GM21737 (cell line): ENCODE measurements at regions not wholly inside any gene's neighbourhood (a gene's known extent, or its start where the extent isn't known, plus 50 kb on each side); places are given as distances from the start of the nearest gene placed in this dataset.
"Not testable (repeated sequence)": the region's sequence is repeated elsewhere in the genome, so short reads cannot be mapped to it uniquely, and the experiment has no call there.

Source experiments
- ATAC-seq: cut with Tn5 transposase; IDR thresholded peaks from one replicate; pipeline ENCODE4 v1.9.1; 2021; ENCODE audit warnings: mild to moderate bottlenecking, moderate library complexity; ENCODE audit not compliant: unreplicated experiment

DNA sequence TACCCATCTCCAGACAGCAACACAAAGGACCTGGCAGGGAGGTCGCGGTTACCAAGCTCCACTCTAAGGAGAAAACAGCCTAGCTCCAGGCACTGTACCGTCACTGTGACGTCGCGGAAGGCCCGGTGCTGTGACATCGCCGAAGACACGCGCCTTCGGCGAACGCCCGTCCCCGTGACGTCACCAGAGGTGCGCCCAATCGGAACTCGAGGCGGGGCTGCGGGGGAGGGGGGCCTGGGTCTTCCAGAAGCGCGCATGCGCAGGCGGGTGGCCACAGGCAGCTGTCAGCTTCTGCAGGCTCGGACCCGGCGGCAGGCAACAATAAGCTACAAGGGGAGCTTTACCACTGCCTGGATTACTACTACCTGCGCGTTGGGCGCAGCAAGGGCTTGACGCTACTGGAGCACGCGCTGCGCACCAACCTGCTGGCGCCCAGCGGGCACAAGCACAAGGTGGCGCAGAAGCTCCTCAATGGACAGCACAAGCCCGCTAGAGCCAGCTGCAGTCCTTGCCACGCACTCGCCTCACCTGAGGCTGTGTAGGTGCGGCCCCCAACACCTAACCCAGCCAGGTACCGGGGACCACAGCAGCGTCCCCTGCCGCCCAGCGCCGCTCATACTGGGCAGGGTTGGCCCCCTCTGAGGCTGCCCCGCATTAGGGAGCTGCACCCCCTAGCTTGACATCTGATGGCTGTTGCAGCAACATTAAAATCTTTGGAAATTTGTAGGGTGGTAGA lies 208.4 kb downstream of the TPST1 start:
- peak; percentile 73 for ATAC-seq

- no peak for ATAC-seq
Observed at GRCh38 chr7:66415659-66416265, 210.6 kb downstream of the TPST1 start.

GRCh38 chr7:66418537-66418936 lies 210.1 kb upstream of the KCTD7 start:
- no peak for ATAC-seq

GRCh38 chr7:66419210-66419609 lies 209.5 kb upstream of the KCTD7 start:
- no peak for ATAC-seq

DNA sequence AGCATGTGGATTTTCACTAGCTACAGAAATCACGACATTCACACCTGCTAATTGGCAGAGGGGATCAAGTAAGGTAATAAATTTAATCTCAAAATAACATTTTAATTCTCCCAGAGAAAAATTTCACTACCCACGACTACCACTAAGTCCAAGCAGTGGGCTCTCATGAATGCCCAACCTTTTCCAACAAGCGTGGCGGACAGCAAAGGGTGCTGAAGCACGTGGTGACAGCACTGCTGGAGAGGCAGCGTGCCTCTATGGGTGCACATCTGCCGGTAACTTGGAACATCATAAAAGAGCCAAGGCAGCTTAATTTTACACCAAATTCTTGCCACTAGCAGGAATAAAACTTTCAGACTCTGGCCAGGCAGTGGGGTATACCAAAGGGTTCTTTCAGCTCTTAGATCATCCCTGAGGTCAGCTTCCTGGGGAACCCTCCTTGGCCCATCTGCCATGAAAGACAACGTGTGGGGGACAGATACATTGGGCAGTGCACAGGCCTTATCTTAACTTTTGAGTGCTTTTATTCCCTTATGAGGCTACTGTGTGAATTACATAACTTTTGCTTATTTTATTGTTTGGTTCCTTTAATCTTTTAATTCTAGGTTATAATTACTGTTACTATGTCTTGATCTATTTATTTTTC lies 206.7 kb upstream of the KCTD7 start:
- ATAC-seq: no peak

GRCh38 chr7:66423729-66424128 lies 205.0 kb upstream of the KCTD7 start:
- ATAC-seq: no peak

DNA sequence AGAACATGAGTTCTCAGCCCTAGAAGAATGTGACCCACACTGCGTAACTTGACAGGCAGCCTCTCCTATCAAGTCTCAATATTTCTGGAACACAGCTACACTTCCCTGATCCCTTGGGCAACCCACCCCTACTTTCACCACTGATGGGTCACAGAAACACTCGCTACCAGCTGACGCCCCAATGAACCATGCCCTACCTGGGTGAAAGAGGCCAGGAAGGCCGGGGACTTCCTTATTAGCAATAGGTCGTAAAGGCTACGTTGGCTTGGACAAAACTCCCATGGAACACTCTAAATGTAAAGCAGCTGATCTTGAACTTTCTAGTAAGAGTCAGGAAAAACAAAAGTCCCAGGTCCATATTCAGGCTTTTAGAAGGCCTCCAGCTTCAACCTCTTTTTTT lies 202.3 kb upstream of the KCTD7 start:
- ATAC-seq: no peak

- no peak for ATAC-seq
Observed at GRCh38 chr7:66426996-66427395, 201.7 kb upstream of the KCTD7 start.

DNA sequence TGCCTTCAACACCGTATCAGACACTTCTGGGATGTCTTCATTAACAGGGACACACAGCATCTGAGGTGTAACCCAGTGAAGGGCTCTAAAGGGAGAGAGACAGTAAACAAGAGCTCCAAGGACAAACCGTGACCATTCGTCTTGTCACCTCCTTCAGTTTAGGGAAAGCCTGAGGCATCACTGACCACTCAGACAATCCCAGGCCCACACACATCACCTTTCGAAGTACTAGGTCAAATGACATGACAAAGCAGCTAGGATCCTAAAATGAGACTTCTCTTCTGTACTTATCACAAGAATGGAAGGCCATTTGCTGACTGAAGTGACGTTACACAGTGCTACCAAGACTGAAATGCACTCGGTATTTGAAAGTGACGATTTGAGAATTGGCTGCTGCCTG lies 200.7 kb upstream of the KCTD7 start:
- no peak for ATAC-seq

DNA sequence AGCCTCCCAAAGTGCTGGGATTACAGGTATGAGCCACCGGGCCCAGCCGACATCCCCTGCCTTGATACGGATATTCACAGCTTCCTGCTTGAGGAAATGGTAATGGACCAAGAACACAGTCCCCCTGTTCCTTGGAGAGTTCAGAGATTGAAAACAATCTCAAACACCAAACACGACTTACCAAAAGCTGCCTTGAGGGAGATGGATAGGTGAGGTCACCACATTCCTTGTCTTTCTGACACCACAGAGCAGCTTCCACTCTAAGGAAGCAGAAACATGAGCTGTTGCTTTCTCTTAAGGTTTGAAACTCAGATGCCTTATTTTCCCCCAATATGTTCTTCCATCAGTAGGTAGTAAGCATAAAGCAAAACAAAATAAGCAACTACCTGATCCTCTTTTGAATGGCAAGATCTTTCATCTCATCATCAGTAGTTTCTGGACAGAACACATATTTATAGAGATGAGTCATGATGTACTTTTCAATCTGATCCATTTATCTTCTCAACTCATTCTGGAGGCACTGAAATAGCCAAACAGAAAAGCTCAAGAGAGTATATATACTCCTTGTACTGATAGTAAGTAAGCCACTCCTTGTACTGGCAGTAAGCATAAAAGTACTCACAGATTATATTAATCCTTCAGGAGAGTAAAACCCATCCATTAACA lies 199.1 kb upstream of the KCTD7 start:
- no peak for ATAC-seq

GRCh38 chr7:66430164-66430545 lies 198.5 kb upstream of the KCTD7 start:
- no peak for ATAC-seq

DNA sequence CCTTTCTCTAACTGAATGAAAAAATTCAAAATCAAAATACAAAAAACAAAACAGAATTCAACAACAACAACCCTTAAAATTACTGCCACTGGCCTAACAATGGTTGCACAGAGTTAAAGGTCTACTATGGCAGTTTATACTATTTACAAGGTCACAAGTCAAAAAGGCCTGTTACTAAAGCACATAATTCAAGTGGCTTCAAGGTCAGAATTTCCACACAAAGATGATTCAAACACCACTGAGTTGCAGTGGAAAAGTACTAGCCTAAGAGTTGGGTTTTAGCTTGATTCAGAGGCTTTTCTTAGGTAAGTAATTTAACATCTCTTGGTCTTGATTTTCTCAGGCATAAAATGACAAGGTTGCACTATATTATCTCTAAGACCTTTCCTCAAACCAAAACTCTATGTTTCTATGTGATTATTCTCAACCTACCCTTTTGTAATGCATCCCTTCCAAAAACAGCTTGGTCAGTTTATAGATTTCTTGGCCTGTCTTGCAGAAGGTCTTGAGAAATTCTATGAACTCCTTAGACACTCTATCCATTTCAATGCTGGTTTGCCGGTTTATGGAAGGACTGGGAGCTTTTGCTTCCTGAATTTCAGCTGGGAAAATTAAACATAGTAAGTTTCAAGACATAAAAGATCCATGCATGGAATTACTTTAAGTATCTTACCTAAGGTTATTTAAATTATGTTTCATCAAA lies 189.8 kb upstream of the KCTD7 start:
- ATAC-seq: not testable (repeated sequence)

DNA sequence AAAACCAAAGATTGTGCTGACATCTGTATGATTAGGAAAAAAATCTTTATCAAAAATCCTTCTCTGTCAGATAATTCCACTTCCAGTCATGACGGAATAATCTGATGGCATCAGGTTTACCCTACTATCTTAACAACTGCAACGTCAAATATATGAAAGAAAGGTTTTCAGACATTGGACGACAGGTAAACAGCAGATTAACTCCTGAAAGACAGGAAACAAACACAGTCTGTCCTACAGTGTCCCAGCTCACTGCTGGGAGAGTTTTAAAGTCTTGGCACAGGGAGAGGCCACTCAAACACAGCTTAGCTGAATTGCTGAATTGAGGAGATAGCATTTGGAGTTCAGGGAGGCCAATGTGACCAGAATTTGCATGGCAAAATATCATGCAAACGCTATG lies 186.3 kb upstream of the KCTD7 start:
- no peak for ATAC-seq

DNA sequence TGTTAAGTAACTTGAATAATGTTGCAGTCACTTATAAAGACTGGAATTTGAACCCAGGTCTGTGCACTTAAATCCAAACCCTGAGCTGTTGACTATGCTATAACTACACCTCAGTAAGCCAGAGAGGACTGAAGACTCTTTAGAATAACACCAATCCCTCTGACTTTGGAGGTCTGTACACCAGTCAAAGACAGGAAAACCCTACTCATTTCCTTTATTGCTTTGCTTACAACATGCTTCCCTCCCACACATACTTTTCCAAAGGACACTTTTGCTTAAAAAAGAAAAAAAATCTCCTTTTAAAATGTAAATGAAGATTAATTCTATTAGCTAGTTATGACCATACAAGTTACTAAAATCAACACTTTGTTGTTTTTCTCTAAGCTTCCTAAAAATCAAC lies 184.7 kb upstream of the KCTD7 start:
- ATAC-seq: no peak

DNA sequence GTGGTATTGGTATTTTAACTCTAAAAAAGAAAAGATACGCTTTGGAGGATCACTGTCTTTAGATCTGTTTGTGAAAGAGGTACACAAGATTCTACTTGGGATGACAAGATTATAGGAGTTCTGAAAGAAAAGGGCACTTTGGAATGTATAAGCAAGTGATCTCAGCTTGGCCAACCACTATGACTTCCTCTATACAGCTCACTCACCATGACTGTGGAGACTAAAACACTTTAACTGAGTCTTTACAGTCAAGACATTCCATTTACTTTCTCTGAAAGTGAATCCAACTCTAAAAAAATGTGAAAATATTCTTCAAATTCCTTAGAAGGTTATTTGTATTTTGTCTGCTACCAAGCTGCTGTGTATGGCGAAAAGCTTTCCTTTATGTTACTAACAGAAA lies 181.7 kb upstream of the KCTD7 start:
- not testable (repeated sequence) for ATAC-seq

DNA sequence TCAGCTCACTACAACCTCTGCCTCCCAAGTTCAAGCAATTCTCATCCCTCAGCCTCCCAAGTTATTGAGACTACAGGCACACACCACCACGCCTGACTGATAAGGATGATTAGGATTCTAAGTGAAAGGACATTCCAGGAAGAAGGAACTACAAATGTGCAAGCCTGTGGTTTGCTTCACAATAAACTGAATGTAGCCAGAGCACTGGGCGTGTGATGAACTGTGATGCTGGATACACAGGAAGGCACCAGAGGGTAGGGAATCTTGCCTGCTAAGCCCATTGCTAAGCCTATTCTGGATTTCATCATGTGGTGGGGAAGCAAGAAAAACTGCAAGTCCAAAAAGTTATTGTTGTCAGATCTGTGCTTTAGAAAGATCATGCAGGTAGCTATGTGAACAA lies 177.9 kb upstream of the KCTD7 start:
- not testable (repeated sequence) for ATAC-seq

DNA sequence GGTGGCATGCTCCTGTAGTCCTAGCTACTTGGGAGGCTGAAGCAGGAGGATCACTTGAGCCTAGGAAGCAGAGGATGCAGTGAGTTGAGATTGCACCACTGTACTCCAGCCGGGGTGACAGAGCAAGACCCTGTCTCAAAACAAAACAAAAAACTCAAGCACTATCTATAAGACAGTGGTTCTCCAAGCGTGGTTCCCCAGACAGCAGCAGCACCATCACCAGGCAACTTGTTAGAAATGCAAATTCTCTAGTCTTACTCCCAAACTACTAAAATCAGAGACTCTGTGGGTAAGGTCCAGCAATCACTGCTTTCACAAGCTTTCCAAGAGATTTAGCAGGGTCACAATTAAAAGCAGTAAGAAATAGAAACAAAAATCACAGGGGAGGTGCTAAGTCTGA lies 177.0 kb upstream of the KCTD7 start:
- ATAC-seq: not testable (repeated sequence)

DNA sequence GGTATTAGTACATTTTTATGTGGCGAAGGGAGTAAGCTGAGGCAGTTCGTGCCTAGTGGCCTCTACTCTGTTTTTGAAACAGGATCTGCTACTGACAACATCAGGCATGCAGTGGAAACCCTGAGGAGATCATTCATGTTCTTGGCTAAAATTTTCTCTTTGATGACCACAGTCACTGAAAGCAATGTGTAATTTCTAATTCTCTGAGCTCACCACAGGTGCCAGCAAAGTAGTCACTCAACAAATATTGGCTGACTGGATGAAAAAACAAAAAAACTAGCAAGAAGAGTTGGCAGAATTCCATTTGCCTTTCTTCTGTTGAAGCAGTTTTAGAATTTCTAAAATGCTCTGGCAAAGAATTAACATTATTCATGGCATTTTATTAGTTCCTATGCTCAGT lies 176.5 kb upstream of the KCTD7 start:
- no peak for ATAC-seq

DNA sequence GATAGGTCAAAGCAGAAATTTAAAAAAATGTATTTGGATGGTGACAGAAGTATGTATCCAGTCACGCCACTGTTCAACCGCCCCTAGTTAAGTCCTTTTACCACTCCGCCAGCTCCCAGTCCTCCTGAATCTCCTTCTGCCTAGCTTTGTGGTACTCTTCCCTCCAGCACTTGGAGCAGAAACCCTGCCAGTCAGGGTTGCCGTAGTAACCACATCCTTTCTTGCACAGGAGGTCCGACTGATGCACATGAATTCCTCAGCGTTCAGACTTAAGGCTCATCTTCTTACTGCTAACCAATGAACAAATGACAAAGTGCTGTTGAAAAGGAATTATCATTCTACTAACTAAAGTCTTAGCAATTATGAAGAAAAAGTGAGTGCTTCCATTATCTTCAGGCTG lies 175.3 kb upstream of the KCTD7 start:
- no peak for ATAC-seq

DNA sequence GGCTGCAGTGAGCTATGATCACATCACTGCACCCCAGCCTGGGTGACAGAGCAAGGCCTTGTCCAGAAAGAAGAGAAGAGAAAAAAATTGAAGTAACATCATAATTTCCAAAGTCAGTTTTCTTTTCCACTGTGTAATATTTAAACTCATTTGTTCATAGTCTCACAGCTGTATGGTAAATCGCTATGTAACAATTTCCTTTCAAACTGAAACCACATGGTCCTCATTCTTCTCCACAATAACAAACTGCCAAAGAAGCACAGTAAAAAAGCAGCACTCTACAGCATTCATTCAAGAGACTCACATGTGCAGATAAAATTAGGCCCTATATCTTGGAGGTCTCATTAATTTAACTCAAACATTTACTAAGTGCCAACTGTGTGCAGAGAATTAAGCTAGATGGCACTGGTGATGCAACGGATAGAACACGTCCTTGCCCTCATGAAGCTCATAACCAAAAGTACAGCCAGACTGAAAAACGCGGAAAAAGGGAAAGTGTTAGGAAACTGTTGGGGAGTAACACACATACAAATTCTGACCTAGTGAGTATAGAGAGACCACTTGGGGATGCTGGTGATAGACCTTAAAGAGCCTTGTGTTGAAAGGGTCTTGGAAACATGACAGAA lies 174.0 kb upstream of the KCTD7 start:
- ATAC-seq: no peak

DNA sequence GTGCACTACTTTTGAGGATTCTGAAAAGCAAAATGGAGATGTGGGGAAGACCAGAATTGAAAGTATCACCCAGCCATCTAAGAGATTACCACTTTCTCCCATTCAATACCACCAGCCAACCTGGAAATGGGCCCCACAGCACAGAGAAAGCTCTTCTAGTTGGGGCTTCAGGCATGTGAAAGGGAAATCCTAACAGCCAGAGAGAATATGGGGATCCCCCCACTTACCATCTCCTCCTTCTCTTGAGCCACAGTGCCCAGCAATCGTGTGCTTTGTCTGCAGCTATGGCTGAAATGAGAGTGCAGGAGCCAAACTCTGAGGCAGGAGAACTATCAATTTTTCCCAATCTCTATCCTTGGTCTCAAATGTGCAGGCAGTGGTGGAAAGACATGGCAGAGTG lies 173.2 kb upstream of the KCTD7 start:
- not testable (repeated sequence) for ATAC-seq
